HUES64 (cell line): ENCODE measurements at regions not wholly inside any gene's neighbourhood (a gene's known extent, or its start where the extent isn't known, plus 50 kb on each side); places are given as distances from the start of the nearest gene placed in this dataset.
"Not testable (repeated sequence)": the region's sequence is repeated elsewhere in the genome, so short reads cannot be mapped to it uniquely, and the experiment has no call there.

Experiments
- H3K27ac ChIP-seq: 2 replicates; pipeline ENCODE4 v1.7.0; 2013; ENCODE audit warnings: low read depth, low read length, inconsistent platforms
- H3K27me3 ChIP-seq: 2 replicates; pipeline ENCODE4 v1.6.1; 2013; ENCODE audit warnings: mild to moderate bottlenecking, low read length; ENCODE audit not compliant: insufficient read depth
- H3K36me3 ChIP-seq: 2 replicates; pipeline ENCODE4 v1.6.1; 2013; ENCODE audit warnings: mild to moderate bottlenecking, low read length; ENCODE audit not compliant: insufficient read depth
- H3K4me1 ChIP-seq: 2 replicates; pipeline ENCODE4 v1.6.1; 2013; ENCODE audit warnings: mild to moderate bottlenecking, low read length, moderate library complexity; ENCODE audit not compliant: insufficient read depth
- H3K4me3 ChIP-seq: 2 replicates; pipeline ENCODE4 v1.5.1; 2013; ENCODE audit warnings: mild to moderate bottlenecking, low read length, moderate library complexity
- H3K9ac ChIP-seq: 2 replicates; pipeline ENCODE4 v1.6.1; 2013; ENCODE audit warnings: mild to moderate bottlenecking, low read depth, low read length
- H3K9me3 ChIP-seq: 2 replicates; pipeline ENCODE4 v1.6.1; 2013; ENCODE audit warnings: low read depth, low read length; ENCODE audit not compliant: insufficient read depth
- WGBS: fragments of 150-250, 120-280 bp; methylation state at CpG from one replicate; pipeline ENCODE4 v1.1.7; 2013; ENCODE audit warnings: missing lambda C conversion rate; 5-methylcytosine and 5-hydroxymethylcytosine counted together

GRCh38 chr7:106537119-106537518, 123.8 kb downstream of the CCDC71L start:
- Histone ChIP-seq H3K9ac (no peak overlapping the region), H3K4me3 (no peak overlapping the region), H3K27me3 (no peaks in the 10 kb centered on the region), H3K36me3 (no peaks in the 10 kb centered on the region), H3K27ac (no peak overlapping the region), H3K4me1 (peaks cover 7% of the 10 kb centered on the region; the same call in 1 of the 2 replicates), H3K9me3 (no peaks in the 10 kb centered on the region)
- 87% methylated on average over 2 of the region's 2 CpGs for WGBS

- WGBS, result 96% methylated on average over 3 of the region's 3 CpGs
- Histone ChIP-seq H3K36me3 (no peaks in the 10 kb centered on the region), H3K9me3 (no peaks in the 10 kb centered on the region)
Measured at GRCh38 chr7:106536079-106536478, 124.9 kb downstream of the CCDC71L start.

GRCh38 chr7:106535234-106535932, 125.6 kb downstream of the CCDC71L start:
- no peak overlapping the region for H3K9ac ChIP-seq
- peaks cover 7% of the 10 kb centered on the region; the same call in 1 of the 2 replicates for H3K4me1 ChIP-seq
- 92% methylated on average over 7 of the region's 7 CpGs for WGBS
- no peaks in the 10 kb centered on the region for H3K36me3 ChIP-seq
- no peaks in the 10 kb centered on the region for H3K27me3 ChIP-seq
- no peak overlapping the region for H3K4me3 ChIP-seq
- no peaks in the 10 kb centered on the region for H3K9me3 ChIP-seq
- H3K27ac ChIP-seq, result no peak overlapping the region

More at GRCh38 chr7:106536079-106536478, 124.9 kb downstream of the CCDC71L start:
- H3K9ac ChIP-seq, result no peak overlapping the region
- peaks cover 7% of the 10 kb centered on the region; the same call in 1 of the 2 replicates for H3K4me1 ChIP-seq
- no peaks in the 10 kb centered on the region for H3K27me3 ChIP-seq
- no peak overlapping the region for H3K4me3 ChIP-seq
- no peak overlapping the region for H3K27ac ChIP-seq

- Histone ChIP-seq H3K9ac (no peak overlapping the region), H3K4me1 (peaks cover 7% of the 10 kb centered on the region; the same call in 1 of the 2 replicates), H3K27ac (peak overlapping the region; percentile 46; the same call in 1 of the 2 replicates), H3K4me3 (no peak overlapping the region), H3K9me3 (no peaks in the 10 kb centered on the region), H3K27me3 (no peaks in the 10 kb centered on the region), H3K36me3 (no peaks in the 10 kb centered on the region)
- WGBS, result 36% methylated on average over 8 of the region's 8 CpGs
Measured at GRCh38 chr7:106534271-106534846, 126.6 kb downstream of the CCDC71L start.

GRCh38 chr7:106530183-106530582, 130.8 kb downstream of the CCDC71L start:
- not testable (repeated sequence) for H3K27ac ChIP-seq, H3K4me1 ChIP-seq, H3K4me3 ChIP-seq, H3K9me3 ChIP-seq, H3K27me3 ChIP-seq, H3K9ac ChIP-seq, H3K36me3 ChIP-seq
- 94% methylated on average over 5 of the region's 5 CpGs for WGBS

- not testable (repeated sequence) for H3K4me3 ChIP-seq, H3K36me3 ChIP-seq, H3K27ac ChIP-seq, H3K9me3 ChIP-seq, H3K27me3 ChIP-seq, H3K9ac ChIP-seq, H3K4me1 ChIP-seq
- 90% methylated on average over 2 of the region's 4 CpGs for WGBS
Measured at GRCh38 chr7:106526617-106527016, 134.3 kb downstream of the CCDC71L start.

- Histone ChIP-seq H3K27ac (no peak overlapping the region), H3K9me3 (no peaks in the 10 kb centered on the region), H3K36me3 (no peaks in the 10 kb centered on the region), H3K9ac (no peak overlapping the region), H3K27me3 (no peaks in the 10 kb centered on the region), H3K4me1 (no peaks in the 10 kb centered on the region), H3K4me3 (no peak overlapping the region)
- WGBS, result 98% methylated on average over 5 of the region's 5 CpGs
Measured at GRCh38 chr7:106524690-106525059, 136.3 kb downstream of the CCDC71L start.

GRCh38 chr7:106523482-106523881, 137.5 kb downstream of the CCDC71L start:
- no peaks in the 10 kb centered on the region for H3K9me3 ChIP-seq
- no peaks in the 10 kb centered on the region for H3K36me3 ChIP-seq
- no peak overlapping the region for H3K27ac ChIP-seq
- no peaks in the 10 kb centered on the region for H3K27me3 ChIP-seq
- 93% methylated on average over 8 of the region's 8 CpGs for WGBS
- H3K9ac ChIP-seq, result no peak overlapping the region
- no peak overlapping the region for H3K4me3 ChIP-seq
- H3K4me1 ChIP-seq, result no peaks in the 10 kb centered on the region

- Histone ChIP-seq H3K9ac (no peak overlapping the region), H3K27me3 (no peaks in the 10 kb centered on the region), H3K36me3 (no peaks in the 10 kb centered on the region), H3K27ac (no peak overlapping the region), H3K4me3 (no peak overlapping the region), H3K9me3 (no peaks in the 10 kb centered on the region), H3K4me1 (no peaks in the 10 kb centered on the region)
- WGBS, result 93% methylated on average over 5 of the region's 5 CpGs
Measured at GRCh38 chr7:106522696-106523095, 138.3 kb downstream of the CCDC71L start.

GRCh38 chr7:106521541-106521940, 139.4 kb downstream of the CCDC71L start:
- no peak overlapping the region for H3K9ac ChIP-seq
- H3K27ac ChIP-seq, result no peak overlapping the region
- no peaks in the 10 kb centered on the region for H3K36me3 ChIP-seq
- no peak overlapping the region for H3K4me3 ChIP-seq
- WGBS, result 92% methylated on average over 2 of the region's 2 CpGs
- no peaks in the 10 kb centered on the region for H3K4me1 ChIP-seq
- no peaks in the 10 kb centered on the region for H3K9me3 ChIP-seq
- no peaks in the 10 kb centered on the region for H3K27me3 ChIP-seq

GRCh38 chr7:106520962-106521514, 139.9 kb downstream of the CCDC71L start:
- Histone ChIP-seq H3K4me3 (no peak overlapping the region), H3K27ac (no peak overlapping the region), H3K27me3 (no peaks in the 10 kb centered on the region), H3K36me3 (no peaks in the 10 kb centered on the region), H3K9me3 (no peaks in the 10 kb centered on the region), H3K9ac (no peak overlapping the region), H3K4me1 (no peaks in the 10 kb centered on the region)
- WGBS, result 76% methylated on average over 3 of the region's 4 CpGs
